DMS153 treated with DMSO at 0.1 percent for 48 hours (cell line): ENCODE measurements at regions not wholly inside any gene's neighbourhood (a gene's known extent, or its start where the extent isn't known, plus 50 kb on each side); places are given as distances from the start of the nearest gene placed in this dataset.
"Not testable (repeated sequence)": the region's sequence is repeated elsewhere in the genome, so short reads cannot be mapped to it uniquely, and the experiment has no call there.

Source experiments
- DNase-seq: peaks from one replicate; lab custom pipeline; 2025; ENCODE audit not compliant: unreplicated experiment; lab: John Stamatoyannopoulos, UW

DNA sequence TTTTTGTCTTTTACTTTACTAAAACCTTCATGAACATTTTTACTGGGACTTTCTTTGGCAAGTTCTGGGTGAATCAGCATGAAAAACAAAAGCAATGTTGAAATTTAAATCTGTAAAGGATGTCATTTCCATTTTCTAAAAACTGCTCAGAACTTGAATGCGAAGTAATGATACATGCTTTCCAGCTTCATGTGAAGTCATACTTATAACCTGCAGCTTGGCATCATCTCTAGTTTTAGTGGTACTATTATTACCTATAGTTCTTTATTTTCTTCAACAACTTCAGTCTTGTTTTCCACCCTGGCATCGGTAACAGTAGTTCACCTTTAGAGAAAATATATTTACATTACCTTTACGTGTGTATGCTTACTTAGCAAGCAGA is 421.4 kb upstream of the DIPK2B start:
- DNase-seq: no peak

DNA sequence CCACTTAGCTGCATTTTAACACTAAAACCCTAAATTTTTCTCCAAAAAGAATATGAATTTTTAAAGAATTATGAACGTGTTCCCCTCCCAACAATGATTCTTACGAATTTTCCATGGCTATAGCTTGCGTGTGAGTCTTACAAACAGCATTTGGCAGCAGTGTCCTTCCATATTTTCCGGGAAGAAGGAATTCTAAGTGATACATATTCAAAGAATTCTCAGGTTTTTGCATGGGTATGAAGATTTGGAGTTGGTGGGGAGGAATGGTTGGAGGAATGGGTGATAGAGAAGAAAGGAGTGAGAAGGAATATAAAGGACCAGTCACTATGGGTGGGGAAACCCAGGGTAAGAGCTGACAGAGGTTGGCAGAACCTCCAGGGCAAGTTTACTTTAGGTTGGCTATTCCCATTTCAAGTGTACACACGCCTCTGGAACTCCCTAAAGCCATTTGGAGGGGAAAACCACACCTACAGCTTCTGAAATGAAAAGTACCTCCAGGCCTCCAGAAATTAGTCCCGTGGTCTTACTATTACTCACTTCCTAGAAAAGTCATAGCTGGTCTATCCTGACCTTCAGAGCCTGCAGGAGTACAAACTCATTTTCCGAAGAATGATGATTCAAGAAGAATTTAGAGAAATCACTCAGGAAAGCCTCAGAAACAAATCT is 420.8 kb upstream of the DIPK2B start:
- DNase-seq: no peak

DNA sequence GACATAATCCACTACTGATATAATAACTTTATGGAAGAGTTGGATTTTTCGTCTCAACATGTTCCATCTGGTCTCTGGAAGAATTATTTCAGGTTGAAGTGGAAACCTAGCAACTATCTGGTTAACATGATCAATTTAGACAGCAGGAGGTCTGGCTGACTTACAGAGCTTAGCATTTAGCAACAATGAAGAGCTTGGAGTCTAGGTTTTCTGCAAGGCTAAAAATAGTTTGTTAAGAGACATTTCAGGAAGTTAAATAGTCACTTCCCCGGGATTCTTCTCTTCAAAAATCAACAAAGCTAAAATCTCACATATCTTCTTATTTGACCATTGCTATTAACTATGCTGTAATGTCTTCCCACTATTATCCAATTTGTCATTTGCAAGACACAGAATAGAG is 418.6 kb upstream of the DIPK2B start:
- DNase-seq: no peak

DNA sequence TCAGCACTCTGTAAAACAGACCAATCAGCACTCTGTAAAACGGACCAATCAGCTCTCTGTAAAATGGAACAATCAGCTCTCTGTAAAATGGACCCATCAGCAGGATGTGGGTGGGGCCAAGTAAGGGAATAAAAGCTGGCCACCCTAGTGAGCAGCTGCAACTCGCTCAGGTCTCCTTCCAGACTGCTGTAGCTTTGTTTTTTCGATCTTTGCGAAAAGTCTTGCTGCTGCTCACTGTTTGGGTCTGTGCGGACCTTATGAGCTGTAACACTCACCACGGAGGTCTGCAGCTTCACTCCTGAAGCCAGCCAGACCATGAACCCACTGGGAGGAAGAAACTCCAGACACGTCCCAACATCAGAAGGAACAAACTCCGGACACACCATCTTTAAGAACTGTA is 414.9 kb upstream of the DIPK2B start:
- not testable (repeated sequence) for DNase-seq

DNA sequence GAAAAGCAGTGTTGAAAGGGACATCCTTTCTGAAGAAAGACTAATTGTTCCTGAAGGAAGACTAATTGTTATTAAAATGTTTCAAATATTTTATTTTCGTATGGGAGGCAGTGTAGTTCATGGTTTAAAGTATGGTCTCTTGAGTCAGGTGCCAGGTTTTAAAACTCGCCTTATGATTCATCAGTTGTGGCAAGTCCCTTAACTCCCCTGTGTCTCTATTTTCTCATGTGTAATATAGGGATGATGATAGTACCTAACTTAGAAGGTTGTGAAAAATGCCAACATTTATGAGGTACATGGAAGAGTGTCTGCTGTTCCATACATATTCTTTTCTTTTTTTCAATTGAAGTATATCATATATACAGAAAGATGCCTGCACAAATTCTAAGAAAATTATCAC is 414.2 kb upstream of the DIPK2B start:
- DNase-seq: no peak

DNA sequence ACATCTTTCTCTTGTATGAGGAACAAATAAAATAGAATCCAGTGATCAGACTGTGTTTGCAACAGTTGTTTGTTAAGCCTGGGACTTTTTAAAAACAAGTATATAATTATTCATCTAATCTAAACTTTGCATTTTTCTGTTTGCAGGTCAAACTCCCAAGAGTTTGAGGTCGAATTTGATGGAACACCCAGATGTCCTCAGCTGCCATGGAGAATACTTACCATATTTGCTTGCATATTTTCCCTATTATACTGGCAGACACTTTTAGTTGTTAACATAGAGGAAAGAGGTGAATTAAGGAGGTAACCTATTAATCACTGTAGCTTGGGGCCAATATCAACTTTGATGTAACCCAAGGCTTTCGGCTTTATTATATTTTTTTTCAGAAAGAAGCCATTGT is 401.5 kb upstream of the DIPK2B start:
- no peak for DNase-seq

DNA sequence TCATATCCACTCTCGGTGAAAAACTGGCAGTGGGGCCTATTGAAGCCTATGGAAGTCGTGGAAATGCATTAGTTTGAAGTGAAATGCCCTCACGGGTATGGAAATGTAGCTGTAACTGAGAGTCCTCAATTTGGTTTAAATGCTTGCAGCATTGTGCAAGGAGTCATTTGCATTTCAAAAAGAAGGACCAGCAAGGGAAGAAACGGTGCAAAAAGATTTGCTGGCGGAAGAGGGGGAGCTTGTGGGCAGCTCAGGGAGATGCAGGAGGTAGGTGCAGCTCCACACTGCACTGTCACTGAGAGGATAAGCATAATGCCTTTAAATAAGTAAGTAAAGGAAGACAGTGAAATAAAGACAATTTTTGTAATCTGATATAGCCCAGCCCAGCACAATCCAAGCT is 400.4 kb upstream of the DIPK2B start:
- no peak for DNase-seq

DNA sequence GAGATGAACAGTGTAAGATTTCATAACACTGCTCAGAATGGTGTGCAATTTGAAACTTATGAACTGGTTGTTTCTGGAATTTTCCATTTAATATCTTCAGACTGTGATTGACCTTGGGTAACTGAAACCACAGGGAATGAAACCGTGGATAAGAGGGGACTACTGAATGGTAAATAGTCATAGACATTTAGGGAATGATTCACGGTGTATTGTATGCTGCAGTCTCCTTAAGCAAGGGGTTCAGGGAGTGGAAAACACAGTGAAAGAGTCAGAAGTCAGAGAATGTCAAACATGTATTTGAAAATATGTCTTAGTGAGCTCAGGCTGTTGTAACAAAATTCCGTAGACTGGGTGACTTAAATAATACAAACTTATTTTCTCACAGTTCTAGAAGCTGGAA is 398.2 kb upstream of the DIPK2B start:
- DNase-seq: no peak

DNA sequence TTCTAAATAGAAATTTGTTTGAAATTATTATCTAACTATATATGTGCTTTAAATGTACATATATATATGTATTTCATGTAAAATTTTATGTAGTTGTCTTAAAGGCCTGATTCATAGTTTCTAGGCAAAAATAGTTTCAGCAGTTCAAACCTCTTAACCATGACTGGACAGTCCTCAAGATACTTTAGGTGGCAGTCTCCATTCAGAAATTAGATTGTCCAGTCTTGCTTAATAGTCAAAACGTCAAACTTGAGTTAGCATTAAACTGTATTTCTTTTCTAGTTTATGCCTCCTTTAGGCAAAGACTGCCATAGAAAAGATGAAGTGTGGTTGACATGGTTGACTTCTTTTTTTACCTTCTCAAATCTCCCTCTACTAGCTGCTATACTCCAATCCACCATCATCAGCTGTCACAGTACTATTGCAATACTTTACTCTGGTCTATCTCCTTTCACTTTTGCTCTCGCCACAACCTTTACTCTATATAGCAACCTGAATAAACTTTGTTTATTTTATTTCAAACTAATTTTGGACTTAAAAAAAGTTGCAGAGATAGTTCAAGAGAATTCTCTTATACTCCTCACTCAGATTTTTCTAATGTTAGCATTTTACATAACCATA is 395.6 kb upstream of the DIPK2B start:
- no peak for DNase-seq

DNA sequence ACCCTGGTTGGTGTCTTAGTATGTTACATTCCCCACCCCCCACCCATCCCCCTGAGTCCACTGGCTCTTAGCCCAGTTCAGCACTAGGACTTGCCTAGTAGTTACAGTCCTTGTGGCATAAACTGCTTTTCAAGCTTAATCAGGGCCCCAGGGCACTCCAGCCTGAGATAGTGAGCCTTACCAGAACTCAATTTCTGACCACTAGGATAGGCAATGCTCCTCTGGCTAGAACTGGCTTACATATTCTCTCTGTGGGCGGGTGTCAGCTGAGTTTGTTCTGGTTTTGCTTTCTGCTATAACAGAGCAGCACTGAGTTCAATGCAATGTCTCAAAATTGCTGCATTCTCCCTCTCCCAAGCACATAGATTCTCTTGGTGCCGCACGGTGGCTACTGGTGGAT is 391.4 kb upstream of the DIPK2B start:
- no peak for DNase-seq

DNA sequence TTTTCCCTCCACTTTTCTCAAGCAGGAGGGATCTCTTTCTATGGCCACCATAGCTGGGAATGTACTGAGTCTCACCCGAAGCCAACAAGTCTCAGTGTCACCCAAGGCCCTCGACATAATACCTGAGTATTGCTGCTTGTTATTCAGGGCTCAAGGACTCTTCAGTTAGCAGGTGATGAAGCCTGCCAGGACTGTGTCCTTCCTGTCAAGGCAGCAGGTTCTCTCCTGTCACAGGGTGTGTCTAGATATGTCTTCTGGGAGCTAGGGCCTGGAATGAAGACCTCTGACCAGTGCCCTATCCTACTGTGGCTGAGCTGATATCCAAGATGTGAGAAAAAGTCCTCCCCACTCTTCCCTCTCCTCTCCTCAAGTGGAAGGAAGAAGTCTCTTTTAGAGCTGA is 391.0 kb upstream of the DIPK2B start:
- DNase-seq: no peak

DNA sequence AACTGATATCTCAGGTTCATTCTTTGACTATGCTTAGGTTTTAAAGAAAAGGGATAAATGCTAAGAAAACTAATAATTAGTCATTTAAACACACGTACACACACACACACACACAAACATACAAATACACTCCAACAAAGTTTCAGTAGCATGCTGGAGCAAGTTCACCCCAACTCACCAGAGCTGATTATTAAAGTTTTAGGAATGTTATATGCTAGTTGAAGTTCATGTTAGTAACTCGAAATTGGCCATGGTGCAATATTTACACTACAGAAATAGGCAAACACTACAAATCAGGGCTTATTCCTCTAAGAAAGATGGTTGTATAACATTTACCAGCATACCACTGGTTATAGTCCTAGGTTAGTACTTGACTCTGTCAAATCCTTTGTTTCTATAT is 384.0 kb upstream of the DIPK2B start:
- no peak for DNase-seq

DNA sequence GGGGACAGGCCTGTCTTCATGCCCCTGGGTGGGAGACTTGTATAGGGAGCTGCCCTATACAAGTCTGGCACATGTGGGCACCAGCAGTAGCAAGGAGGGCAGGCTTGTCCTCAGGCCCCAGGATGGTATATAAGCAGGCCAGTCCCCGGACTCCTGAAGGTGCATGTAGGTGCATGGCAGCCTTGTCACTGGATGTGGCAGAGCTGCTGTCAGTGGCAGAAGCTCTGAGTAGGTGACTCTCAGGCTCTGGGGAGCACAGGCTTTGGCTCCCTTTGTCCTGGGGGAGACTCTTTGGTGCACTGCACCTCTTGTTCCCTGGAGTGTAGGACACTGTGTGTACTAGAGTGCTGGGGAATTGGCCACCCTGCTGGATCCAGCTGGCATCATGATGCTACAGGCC is 376.7 kb upstream of the DIPK2B start:
- no peak for DNase-seq

DNA sequence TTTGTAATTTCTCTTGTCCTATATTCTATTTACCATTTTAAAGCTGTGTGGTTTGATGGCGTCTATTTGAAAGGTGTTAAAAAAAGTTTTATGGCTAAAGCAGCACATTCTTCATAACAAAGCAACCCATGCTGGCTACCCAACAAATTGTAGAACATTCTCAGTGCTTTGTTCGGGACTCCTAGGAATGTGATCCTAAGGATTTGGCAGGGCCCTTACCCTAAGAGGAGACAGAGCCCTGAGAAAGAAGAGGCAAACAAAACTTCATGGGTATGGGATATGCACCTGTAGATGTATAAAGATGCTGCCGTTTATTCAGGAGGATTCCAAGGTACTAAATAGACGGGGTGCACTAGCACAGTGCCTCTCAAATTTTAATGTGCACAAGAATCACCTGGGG is 370.8 kb upstream of the DIPK2B start:
- DNase-seq: no peak

DNA sequence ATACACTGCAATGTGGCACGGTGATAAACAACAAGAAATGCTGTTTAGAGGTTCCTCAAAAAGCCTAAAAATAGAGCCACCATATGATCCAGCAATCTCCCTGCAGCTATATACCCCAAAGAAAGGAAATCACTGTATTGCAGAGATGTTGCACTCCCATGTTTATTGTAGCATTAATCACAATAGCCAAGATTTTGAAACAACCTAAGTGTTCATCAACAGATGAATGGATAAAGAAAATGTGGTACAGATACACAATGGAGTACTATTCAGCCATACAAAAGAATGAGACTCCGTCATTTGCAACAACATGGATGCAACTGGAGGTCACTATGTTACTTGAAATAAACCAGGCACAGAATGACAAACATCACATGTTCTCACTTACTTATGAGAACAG is 365.8 kb upstream of the DIPK2B start:
- no peak for DNase-seq

DNA sequence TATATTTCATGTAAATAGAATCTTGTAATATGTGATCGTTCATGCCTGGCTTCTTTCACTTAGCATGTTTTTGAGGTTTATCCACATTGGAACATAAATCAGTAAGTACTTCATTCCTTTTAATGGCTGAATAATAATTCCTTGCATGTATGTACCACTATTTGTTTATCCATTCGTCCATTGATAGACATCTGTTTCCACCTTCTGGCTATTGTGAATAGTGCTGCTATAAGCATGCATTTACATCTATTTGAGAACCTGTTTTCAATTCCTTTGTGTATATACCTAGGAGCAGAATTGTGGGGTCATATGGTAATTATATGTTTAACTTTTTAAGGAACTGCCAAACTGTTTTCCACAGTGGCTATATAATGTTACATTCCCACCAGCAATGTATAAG is 356.7 kb upstream of the DIPK2B start:
- DNase-seq: no peak

DNA sequence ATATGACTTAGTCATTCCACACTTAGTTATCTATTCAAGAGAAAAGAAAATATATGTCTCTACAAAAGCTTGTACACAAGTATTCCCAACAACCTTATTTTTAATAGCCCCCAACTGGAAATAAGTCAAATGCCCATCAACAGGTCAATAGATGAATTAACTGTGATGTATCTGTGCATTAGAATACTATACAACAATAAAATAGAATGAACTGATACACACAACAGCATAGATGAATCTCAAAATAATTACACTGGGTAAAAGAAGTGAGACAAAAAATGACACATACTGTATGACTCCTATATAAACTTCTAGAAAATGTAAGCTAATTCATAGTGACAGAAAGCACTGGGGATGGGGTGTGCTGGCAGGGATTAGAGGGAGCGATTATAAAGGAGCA is 354.1 kb upstream of the DIPK2B start:
- no peak for DNase-seq

DNA sequence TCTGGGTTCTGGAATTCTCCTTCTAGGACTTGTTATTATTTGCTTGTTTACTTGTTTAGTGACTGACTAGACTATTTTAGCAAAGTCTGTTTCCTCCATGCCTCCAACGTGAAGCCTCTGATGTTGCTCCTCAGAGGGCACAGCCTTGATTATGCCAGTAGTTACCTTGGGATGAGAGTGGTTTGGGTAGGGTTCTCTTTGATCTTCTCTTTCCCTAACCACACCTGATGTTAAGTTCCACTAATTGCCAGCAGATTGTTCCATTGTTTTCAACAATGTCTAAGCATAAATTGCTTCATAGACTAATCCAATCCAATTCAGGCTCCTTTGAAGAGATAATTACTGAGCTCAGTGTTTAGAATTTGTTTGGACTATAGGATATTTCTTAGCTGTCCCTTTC is 352.7 kb upstream of the DIPK2B start:
- DNase-seq: no peak

DNA sequence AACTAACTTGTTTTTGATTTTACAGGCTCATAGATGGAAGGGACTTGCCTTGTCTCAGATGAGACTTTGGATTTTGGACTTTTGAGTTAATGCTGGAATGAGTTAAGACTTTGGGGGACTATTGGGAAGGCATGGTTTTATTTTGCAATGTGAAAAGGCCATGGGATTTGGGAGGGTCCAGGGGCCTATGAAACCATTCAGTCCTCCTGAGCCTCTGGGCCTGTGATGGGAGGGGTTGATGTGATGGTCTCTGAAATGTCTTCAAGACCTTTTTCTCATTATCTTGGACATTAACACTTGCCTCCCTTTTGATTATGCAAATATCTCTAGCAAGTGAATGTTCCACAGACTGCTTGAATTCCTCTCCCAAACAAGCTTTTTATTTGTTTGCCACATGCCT is 346.0 kb upstream of the DIPK2B start:
- DNase-seq: not testable (repeated sequence)

DNA sequence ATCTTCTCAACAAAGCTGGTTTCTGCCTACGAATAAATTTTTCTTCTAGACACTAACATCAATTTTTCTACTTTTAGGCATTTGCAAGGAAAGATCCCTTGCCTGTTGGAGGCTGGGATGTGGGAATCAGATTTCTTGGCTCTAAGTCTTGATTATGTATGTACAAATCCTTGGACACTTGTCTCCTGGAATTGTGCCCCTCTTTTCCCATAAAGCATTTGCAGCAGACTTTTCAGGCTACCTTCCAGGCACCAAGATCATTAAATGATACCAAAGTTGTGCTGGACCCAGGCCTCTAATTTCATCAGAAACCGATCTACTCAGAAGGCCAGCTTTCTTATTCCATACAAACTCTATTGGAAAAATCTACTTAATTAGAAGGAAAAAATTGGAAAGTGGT is 339.5 kb upstream of the DIPK2B start:
- no peak for DNase-seq

DNA sequence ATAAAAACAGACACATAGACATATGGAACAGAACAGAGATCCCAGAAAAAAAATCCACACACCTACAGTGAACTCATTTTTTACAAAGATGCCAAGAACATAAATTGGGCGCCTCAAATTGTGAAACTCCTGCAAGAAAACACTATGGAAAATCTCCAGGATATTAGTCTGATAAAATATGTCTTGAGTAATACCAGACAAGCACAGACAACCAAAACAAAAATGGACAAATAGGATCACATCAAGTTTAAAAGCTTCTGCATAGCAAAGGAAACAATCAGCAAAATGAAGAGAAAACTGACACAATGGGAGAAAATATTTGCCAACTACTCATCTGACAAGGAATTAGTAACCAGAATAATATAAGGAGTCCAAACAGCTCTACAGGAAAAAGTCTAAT is 337.3 kb upstream of the DIPK2B start:
- no peak for DNase-seq

DNA sequence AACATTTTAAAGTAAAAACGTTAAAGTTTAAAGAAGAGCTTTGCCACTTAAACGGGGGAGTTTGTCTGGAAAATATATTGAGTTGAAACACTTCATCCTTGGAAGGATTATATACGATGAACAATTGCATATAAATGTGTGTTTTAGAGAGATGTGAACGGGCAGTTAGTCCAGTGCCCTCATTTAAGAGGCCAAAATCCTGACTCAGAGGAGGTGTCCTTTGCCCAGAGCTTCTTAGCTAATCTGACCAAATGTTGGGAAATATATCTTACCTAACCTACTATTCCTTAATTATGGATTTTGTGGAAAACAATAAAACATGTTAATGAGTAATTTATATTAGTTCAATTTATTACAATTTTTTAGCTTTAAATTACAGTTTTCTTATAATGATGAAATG is 327.2 kb upstream of the DIPK2B start:
- DNase-seq: no peak

DNA sequence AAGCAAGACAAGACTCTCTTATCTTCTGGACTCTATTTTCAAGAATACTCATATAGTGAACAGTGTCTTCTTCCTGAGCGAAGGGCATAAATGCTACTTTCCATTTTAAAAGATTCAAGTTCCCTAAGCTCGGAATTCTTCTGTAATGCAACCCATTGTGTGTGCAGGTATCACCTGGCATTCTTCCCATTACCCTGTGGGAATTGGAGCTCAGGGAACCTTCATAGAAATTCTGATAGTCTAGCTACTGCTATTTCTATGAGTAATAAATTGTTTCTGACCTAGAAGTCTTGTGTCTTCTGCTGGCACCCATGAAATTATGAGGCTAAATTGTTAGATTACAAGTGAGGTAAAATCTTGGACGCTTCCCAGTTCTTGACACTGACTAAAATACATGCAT is 324.1 kb upstream of the DIPK2B start:
- DNase-seq: no peak
